ENCODE measurements at regions not wholly inside any gene's neighbourhood (a gene's known extent, or its start where the extent isn't known, plus 50 kb on each side); places are given as distances from the start of the nearest gene placed in this dataset.

GRCh38 chr12:98319716-98320425, 195.5 kb upstream of the TMPO start:
- Histone ChIP-seq H2BK120ac (ENCODE audit: low read depth, low read length, poor library complexity, severe bottlenecking) (no peak overlapping the region), H3K27me3 (ENCODE audit: insufficient read depth, low read length) (no peaks in the 10 kb centered on the region), H3K14ac (ENCODE audit: insufficient read depth, low read length) (no peak overlapping the region), H4K20me1 (ENCODE audit: control insufficient read depth, insufficient read depth, insufficient read length) (no peaks in the 10 kb centered on the region), H2BK20ac (ENCODE audit: low read depth, low read length, poor library complexity, severe bottlenecking) (no peak overlapping the region), H3K9ac (ENCODE audit: extremely low read depth, insufficient read length, low read length) (no peak overlapping the region), H3K4me2 (ENCODE audit: insufficient read depth, insufficient read length, low read length) (no peak overlapping the region), H2BK12ac (ENCODE audit: insufficient read length, low read depth, low read length) (no peak overlapping the region), H4K91ac (ENCODE audit: insufficient read length, low read depth, low read length) (no peak overlapping the region), H3K4ac (ENCODE audit: low read depth, low read length) (no peak overlapping the region), H2BK15ac (ENCODE audit: low read depth, low read length) (no peak overlapping the region), H3K18ac (ENCODE audit: insufficient read length, low read depth, low read length) (no peak overlapping the region), H3T11ph (ENCODE audit: low read length) (no peak overlapping the region), H3K56ac (ENCODE audit: insufficient read length, low read depth, low read length) (no peak overlapping the region), H4K5ac (ENCODE audit: insufficient read length, low read depth, low read length) (no peak overlapping the region), H3K4me1 (ENCODE audit: insufficient read depth, low read length) (no peaks in the 10 kb centered on the region), H3K23me2 (ENCODE audit: insufficient read length, low read depth, low read length, poor library complexity, severe bottlenecking) (no peaks in the 10 kb centered on the region), H3K79me2 (ENCODE audit: insufficient read depth, low read length) (no peaks in the 10 kb centered on the region), H3K79me1 (ENCODE audit: insufficient read depth, low read depth, low read length, poor library complexity, severe bottlenecking) (no peaks in the 10 kb centered on the region), H3K9me3 (ENCODE audit: control insufficient read depth, low read depth, low read length) (no peaks in the 10 kb centered on the region), H3K23ac (ENCODE audit: insufficient read length, low read depth, low read length) (no peak overlapping the region), H2AK5ac (ENCODE audit: insufficient read length, low read length) (no peak overlapping the region), H3K27ac (ENCODE audit: insufficient read length, low read depth, low read length) (no peak overlapping the region), H2AFZ (ENCODE audit: low read length) (no peak overlapping the region), H4K8ac (replicated peaks; ENCODE audit: insufficient read length, low read depth, low read length) (no peak overlapping the region), H2BK5ac (ENCODE audit: insufficient read length, low read length) (no peak overlapping the region)
- Mint-ChIP-seq H3K36me3 (ENCODE audit: insufficient read depth in 1 of 3, low read depth in 3 of 3) (no peaks in the 10 kb centered on the region), H3K27ac (no peak overlapping the region), H3K4me1 (no peaks in the 10 kb centered on the region), H3K27me3 (ENCODE audit: low read depth) (no peaks in the 10 kb centered on the region), H3K9me3 (no peaks in the 10 kb centered on the region), H3K4me3 (no peak overlapping the region)
- no CpG with 5 or more reads among the region's 1 CpG for WGBS (ENCODE audit: extremely low coverage, insufficient read length, low lambda C conversion rate)
- TF ChIP-seq, protein P1, sequence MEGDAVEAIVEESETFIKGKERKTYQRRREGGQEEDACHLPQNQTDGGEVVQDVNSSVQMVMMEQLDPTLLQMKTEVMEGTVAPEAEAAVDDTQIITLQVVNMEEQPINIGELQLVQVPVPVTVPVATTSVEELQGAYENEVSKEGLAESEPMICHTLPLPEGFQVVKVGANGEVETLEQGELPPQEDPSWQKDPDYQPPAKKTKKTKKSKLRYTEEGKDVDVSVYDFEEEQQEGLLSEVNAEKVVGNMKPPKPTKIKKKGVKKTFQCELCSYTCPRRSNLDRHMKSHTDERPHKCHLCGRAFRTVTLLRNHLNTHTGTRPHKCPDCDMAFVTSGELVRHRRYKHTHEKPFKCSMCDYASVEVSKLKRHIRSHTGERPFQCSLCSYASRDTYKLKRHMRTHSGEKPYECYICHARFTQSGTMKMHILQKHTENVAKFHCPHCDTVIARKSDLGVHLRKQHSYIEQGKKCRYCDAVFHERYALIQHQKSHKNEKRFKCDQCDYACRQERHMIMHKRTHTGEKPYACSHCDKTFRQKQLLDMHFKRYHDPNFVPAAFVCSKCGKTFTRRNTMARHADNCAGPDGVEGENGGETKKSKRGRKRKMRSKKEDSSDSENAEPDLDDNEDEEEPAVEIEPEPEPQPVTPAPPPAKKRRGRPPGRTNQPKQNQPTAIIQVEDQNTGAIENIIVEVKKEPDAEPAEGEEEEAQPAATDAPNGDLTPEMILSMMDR (conservative IDR thresholded peaks at IDR 0.05) = no peak
- DNase-seq = no peak

All from H9 (cell line).